Nephron progenitor cell (in vitro differentiated cells): ENCODE measurements at regions not wholly inside any gene's neighbourhood (a gene's known extent, or its start where the extent isn't known, plus 50 kb on each side); places are given as distances from the start of the nearest gene placed in this dataset.

Experiments used
- DNase-seq: peaks from one replicate; pipeline ENCODE4 v3.0.0; 2021
- H3K27ac Mint-ChIP-seq: 2 replicates; pipeline ENCODE4 v1.8.0; 2021; ENCODE audit warnings: mild to moderate bottlenecking, moderate library complexity, mixed read lengths
- H3K27me3 Mint-ChIP-seq: 2 replicates; pipeline ENCODE4 v1.8.0; 2021; ENCODE audit warnings: mild to moderate bottlenecking, low read depth, mixed read lengths; ENCODE audit not compliant: poor library complexity
- H3K36me3 Mint-ChIP-seq: 2 replicates; pipeline ENCODE4 v1.8.0; 2021; ENCODE audit warnings: low read depth, mixed read lengths
- H3K4me1 Mint-ChIP-seq: 2 replicates; pipeline ENCODE4 v1.8.0; 2021; ENCODE audit warnings: mixed read lengths
- H3K4me3 Mint-ChIP-seq: 2 replicates; pipeline ENCODE4 v1.8.0; 2021; ENCODE audit warnings: mild to moderate bottlenecking, moderate library complexity, mixed read lengths
- H3K9me3 Mint-ChIP-seq: 2 replicates; pipeline ENCODE4 v1.8.0; 2021; ENCODE audit warnings: mild to moderate bottlenecking, moderate library complexity, mixed read lengths
- TF ChIP-seq, protein P1 (sequence below): fragments of 200-600 bp; sonication (generic); IDR thresholded peaks from 2 replicates; pipeline ENCODE4 v1.5.0; 2021; ENCODE audit warnings: antibody characterized with exemption

DNA sequence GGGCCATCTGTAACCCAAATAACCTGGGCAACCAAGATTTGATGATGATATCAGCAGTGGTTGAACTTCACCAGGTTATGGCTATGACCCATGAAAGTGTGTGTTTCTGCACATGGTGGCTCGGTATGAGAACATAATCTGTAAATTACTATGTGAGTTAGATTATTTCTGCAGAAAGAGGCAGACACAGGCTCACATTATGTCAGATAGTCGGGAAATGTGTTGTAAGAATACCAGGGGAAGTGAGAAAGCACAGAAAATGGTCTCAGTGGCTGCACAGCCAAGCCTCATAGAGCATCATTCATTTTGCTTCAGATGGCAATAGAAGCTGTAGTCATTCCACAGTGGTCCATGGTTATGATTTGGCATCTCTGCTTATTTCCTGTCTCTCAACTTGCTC, 63.0 kb upstream of the RBPJ start:
- Mint-ChIP-seq H3K27ac (no peak overlapping the region), H3K4me3 (no peak overlapping the region), H3K4me1 (peaks cover 7% of the 10 kb centered on the region), H3K27me3 (peaks cover 8% of the 10 kb centered on the region), H3K9me3 (peaks cover 7% of the 10 kb centered on the region), H3K36me3 (no peaks in the 10 kb centered on the region)
- no peak for DNase-seq
- TF ChIP-seq, protein P1, sequence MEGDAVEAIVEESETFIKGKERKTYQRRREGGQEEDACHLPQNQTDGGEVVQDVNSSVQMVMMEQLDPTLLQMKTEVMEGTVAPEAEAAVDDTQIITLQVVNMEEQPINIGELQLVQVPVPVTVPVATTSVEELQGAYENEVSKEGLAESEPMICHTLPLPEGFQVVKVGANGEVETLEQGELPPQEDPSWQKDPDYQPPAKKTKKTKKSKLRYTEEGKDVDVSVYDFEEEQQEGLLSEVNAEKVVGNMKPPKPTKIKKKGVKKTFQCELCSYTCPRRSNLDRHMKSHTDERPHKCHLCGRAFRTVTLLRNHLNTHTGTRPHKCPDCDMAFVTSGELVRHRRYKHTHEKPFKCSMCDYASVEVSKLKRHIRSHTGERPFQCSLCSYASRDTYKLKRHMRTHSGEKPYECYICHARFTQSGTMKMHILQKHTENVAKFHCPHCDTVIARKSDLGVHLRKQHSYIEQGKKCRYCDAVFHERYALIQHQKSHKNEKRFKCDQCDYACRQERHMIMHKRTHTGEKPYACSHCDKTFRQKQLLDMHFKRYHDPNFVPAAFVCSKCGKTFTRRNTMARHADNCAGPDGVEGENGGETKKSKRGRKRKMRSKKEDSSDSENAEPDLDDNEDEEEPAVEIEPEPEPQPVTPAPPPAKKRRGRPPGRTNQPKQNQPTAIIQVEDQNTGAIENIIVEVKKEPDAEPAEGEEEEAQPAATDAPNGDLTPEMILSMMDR: no peak

DNA sequence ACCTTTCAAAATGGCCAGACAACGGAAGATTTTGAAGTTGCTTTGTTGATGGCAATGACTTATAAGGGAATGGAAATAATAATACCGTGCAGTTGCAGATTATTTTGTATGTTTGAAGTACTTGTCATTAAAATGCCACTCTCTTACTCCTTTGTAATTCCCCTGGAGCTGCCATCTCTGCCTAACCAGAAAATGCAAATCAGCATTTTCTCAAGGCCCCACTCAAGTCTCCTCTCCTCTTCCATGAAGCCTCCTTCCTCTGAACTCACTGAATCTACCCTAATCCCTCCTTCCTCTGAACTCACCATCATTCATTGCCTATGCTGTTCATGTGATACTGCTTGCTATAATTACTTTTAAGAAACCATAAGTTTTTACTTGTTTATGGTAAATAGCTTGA, 60.2 kb upstream of the RBPJ start:
- Mint-ChIP-seq H3K27me3 (no peaks in the 10 kb centered on the region), H3K4me1 (peaks cover 7% of the 10 kb centered on the region), H3K4me3 (no peak overlapping the region), H3K36me3 (no peaks in the 10 kb centered on the region), H3K27ac (no peak overlapping the region), H3K9me3 (peaks cover 7% of the 10 kb centered on the region)
- DNase-seq: no peak
- TF ChIP-seq, protein P1: no peak

DNA sequence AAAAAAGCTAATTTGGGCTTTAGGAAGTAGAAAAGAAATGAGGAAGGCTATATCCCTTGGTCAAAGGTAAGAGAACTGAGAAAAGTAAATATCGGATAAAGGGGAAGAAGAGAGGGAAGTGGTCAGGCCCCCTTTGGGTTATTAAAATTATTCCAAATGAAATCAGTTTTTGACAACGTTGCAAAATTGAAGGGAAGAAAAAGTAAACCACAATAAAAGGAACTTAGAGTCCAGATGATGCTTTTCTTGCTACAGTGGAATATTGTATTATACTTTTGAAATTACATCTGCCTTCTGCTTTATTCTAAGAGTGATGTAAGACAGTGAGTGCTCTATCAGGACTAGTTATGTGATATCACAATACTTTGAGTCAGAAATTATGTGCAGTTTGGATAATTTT, 59.4 kb upstream of the RBPJ start:
- Mint-ChIP-seq H3K4me1 (peaks cover 2% of the 10 kb centered on the region), H3K36me3 (no peaks in the 10 kb centered on the region), H3K27ac (no peak overlapping the region), H3K4me3 (no peak overlapping the region), H3K27me3 (no peaks in the 10 kb centered on the region), H3K9me3 (peaks cover 7% of the 10 kb centered on the region)
- TF ChIP-seq, protein P1: no peak
- no peak for DNase-seq

DNA sequence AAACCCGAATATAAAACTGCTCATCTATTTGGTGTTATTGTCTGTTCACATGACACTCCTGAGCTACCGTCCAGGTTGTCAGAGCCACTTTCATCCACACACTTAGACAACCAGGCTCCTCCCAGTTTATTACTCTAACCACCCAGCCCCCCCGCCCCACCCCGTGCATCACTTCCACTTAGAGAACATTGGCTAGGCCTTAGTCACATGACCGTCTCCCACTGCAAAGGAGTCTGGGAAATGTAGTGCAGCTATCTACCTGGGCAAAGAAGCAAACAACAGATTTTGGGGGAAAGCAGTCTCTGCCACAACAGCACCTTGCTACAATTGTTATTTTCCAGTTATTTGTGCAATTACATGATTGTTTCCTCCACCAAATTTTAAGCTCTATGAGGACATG, 57.6 kb upstream of the RBPJ start:
- Mint-ChIP-seq H3K27ac (no peak overlapping the region), H3K4me1 (peaks cover 16% of the 10 kb centered on the region), H3K4me3 (no peak overlapping the region), H3K36me3 (no peaks in the 10 kb centered on the region), H3K9me3 (peaks cover 6% of the 10 kb centered on the region), H3K27me3 (no peaks in the 10 kb centered on the region)
- TF ChIP-seq, protein P1: no peak
- DNase-seq: no peak

DNA sequence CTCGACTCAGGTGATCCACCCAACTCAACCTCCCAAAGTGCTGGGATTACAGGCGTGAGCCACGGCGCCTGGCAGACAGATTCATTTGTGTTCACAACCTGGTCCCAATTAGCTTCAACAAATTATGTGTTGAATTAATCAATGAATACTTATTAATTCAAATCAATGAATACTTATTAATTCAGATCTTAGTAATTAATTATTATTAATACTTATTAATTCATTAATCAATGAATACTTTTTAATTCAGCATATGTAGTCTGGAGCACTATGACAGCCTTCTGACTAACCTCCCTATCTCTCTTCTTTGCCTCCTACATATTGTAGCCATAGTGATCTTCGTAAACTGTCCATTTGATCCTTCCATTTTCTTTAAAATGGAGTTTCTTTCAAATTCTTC, 56.7 kb upstream of the RBPJ start:
- Mint-ChIP-seq H3K4me1 (peaks cover 25% of the 10 kb centered on the region), H3K4me3 (no peak overlapping the region), H3K36me3 (no peaks in the 10 kb centered on the region), H3K9me3 (peaks cover 4% of the 10 kb centered on the region), H3K27ac (no peak overlapping the region), H3K27me3 (no peaks in the 10 kb centered on the region)
- DNase-seq: no peak
- TF ChIP-seq, protein P1: no peak

DNA sequence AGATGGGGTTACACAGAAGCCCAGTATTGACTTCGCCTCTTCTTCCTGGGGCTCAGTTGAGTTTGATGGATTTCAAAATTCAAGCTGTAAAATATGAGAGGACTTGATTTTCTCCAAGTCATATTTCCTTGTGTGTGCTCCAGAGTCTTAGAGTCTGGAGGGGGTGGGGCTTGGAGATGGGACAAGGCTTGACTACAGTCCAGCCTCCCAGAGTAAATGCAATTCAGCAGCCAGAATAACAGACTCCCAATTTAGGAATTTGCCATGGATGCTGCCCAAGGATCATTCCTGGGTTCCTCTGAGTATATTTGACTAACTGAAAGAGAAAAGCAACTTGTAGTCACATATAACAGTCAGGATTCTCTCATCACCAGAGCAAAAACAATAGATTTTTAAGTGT, 53.7 kb upstream of the RBPJ start:
- no peaks in the 10 kb centered on the region for H3K9me3 Mint-ChIP-seq
- no peaks in the 10 kb centered on the region for H3K27me3 Mint-ChIP-seq
- no peak for DNase-seq
- H3K4me3 Mint-ChIP-seq: no peak overlapping the region
- H3K27ac Mint-ChIP-seq: no peak overlapping the region
- peaks cover 25% of the 10 kb centered on the region for H3K4me1 Mint-ChIP-seq
- TF ChIP-seq, protein P1: no peak
- H3K36me3 Mint-ChIP-seq: no peaks in the 10 kb centered on the region
